Keratinocyte (primary cell): ENCODE measurements at regions not wholly inside any gene's neighbourhood (a gene's known extent, or its start where the extent isn't known, plus 50 kb on each side); places are given as distances from the start of the nearest gene placed in this dataset.

ENCODE experiments used
- DNase-seq: peaks from one replicate; pipeline ENCODE4 v3.0.0-alpha.2; 2011; ENCODE audit warnings: low read depth, missing footprints, low spot score
- FAIRE-seq: peaks from 2 replicates; lab custom pipeline; 2011; peaks lifted over from hg19 to GRCh38; lab: Jason Lieb, UNC
- H2AFZ ChIP-seq: 2 replicates; pipeline ENCODE4 v1.6.0; 2012; ENCODE audit warnings: low read length, control low read depth, inconsistent platforms; ENCODE audit not compliant: control insufficient read depth
- H3K27ac ChIP-seq: 2 replicates; pipeline ENCODE4 v1.5.1; 2011; ENCODE audit warnings: low read length; ENCODE audit not compliant: control insufficient read depth, insufficient read depth
- H3K27me3 ChIP-seq: 3 replicates; pipeline ENCODE4 v1.6.0; 2011; ENCODE audit warnings: low read length; ENCODE audit not compliant: control insufficient read depth, insufficient read depth; ENCODE audit errors: extremely low read depth
- H3K36me3 ChIP-seq, 2 experiments: 2 replicates in 1 of 2; 3 replicates in 1 of 2; pipeline ENCODE4 v1.5.1; 2011; ENCODE audit warnings: low read length in 2 of 2, mild to moderate bottlenecking in 1 of 2; ENCODE audit not compliant: control insufficient read depth in 2 of 2, insufficient read depth in 2 of 2; ENCODE audit errors: extremely low read depth in 1 of 2
- H3K4me1 ChIP-seq: 3 replicates; pipeline ENCODE4 v1.5.1; 2011; ENCODE audit warnings: low read length; ENCODE audit not compliant: control insufficient read depth, insufficient read depth; ENCODE audit errors: extremely low read depth
- H3K4me2 ChIP-seq: 3 replicates; pipeline ENCODE4 v1.6.0; 2011; ENCODE audit warnings: low read depth, low read length; ENCODE audit not compliant: control insufficient read depth, insufficient read depth; ENCODE audit errors: extremely low read depth
- H3K4me3 ChIP-seq, 3 experiments: fragments of 200-600 bp in 1 of 3; sonication (generic) in 1 of 3; 2 replicates in 2 of 3; 3 replicates in 1 of 3; pipeline ENCODE4 v1.5.1; 2011 to 2016; ENCODE audit warnings: low read length in 3 of 3, mild to moderate bottlenecking in 3 of 3, control low read depth in 2 of 3, inconsistent platforms in 1 of 3, low read depth in 1 of 3, mixed read lengths in 1 of 3, mixed run types in 1 of 3, moderate library complexity in 1 of 3; ENCODE audit not compliant: control insufficient read depth in 2 of 3, insufficient read depth in 2 of 3; ENCODE audit errors: extremely low read depth in 1 of 3
- H3K79me2 ChIP-seq: 2 replicates; pipeline ENCODE4 v1.6.0; 2012; ENCODE audit warnings: low read length; ENCODE audit not compliant: control insufficient read depth, insufficient read depth
- H3K9ac ChIP-seq: 3 replicates; pipeline ENCODE4 v1.6.0; 2011; ENCODE audit warnings: low read length; ENCODE audit not compliant: control insufficient read depth, insufficient read depth; ENCODE audit errors: extremely low read depth
- H3K9me1 ChIP-seq: 3 replicates; pipeline ENCODE4 v1.6.0; 2011; ENCODE audit warnings: low read length; ENCODE audit not compliant: control insufficient read depth, insufficient read depth; ENCODE audit errors: extremely low read depth
- H3K9me3 ChIP-seq: 2 replicates; pipeline ENCODE4 v1.5.1; 2012; ENCODE audit warnings: low read depth, low read length; ENCODE audit not compliant: control insufficient read depth
- H4K20me1 ChIP-seq: 3 replicates; pipeline ENCODE4 v1.6.0; 2011; ENCODE audit warnings: low read length; ENCODE audit not compliant: control insufficient read depth, insufficient read depth; ENCODE audit errors: extremely low read depth
- EZH2 ChIP-seq: IDR thresholded peaks from one replicate; pipeline ENCODE4 v1.6.1; 2012; ENCODE audit warnings: inconsistent platforms, mild to moderate bottlenecking, low read length, moderate library complexity
- dilution Hi-C: fragments of 300-500 bp; cut with MboI; formaldehyde crosslinking; loops from one replicate; pipeline ENCODE4 v1.7.0; 2020; ENCODE audit warnings: low sequenced_read_pairs; ENCODE audit not compliant: extremely low pct_ligation_motif_present
- TF ChIP-seq, protein P1 (sequence below), 3 experiments: IDR thresholded peaks in 1 of 3; conservative IDR thresholded peaks in 1 of 3; optimal IDR thresholded peaks in 1 of 3; 2 replicates in 2 of 3; 3 replicates in 1 of 3; pipeline versions ENCODE3 to v1.5.1; 2011; ENCODE audit warnings: low read length in 3 of 3, mild to moderate bottlenecking in 3 of 3, moderate library complexity in 2 of 3, control low read depth in 1 of 3, inconsistent platforms in 1 of 3; ENCODE audit not compliant: insufficient read depth in 2 of 3; ENCODE audit errors: extremely low read depth in 1 of 3

DNA sequence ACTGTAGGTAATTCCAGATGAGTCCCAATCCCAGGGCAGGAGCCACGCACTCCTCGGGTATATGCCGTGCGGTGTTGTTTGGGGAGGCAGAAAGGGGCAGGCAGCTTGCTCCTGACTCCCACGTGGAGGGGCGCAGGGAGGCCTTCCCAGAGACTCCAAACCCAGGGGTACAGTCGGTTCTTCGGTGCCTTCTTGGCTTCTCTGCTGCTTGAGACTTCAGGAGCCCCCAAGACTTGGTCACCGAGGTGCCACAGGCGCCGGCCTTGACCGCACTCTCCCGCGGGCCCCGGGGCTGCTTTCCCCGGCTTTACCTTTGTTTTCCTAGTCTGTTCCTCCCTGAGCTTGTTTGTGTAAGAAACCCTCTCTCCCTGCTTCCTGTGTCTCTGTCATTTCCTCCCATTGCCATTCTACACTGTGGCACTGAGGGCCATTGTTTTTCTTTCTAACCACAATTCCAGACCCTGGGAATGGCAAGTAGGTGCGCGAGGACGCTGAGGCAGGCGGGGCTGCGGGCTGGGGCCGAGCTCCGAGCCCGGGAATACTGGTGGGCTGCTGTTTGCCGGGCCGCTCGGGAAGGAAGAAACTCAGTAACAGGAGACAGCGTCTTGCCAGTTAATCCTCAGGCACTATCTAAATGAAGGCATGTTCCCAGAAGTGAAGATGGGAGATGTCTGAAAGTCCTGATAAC is 215.6 kb upstream of the HEY2 start:
- no peak for FAIRE-seq
- TF ChIP-seq, protein P1, sequence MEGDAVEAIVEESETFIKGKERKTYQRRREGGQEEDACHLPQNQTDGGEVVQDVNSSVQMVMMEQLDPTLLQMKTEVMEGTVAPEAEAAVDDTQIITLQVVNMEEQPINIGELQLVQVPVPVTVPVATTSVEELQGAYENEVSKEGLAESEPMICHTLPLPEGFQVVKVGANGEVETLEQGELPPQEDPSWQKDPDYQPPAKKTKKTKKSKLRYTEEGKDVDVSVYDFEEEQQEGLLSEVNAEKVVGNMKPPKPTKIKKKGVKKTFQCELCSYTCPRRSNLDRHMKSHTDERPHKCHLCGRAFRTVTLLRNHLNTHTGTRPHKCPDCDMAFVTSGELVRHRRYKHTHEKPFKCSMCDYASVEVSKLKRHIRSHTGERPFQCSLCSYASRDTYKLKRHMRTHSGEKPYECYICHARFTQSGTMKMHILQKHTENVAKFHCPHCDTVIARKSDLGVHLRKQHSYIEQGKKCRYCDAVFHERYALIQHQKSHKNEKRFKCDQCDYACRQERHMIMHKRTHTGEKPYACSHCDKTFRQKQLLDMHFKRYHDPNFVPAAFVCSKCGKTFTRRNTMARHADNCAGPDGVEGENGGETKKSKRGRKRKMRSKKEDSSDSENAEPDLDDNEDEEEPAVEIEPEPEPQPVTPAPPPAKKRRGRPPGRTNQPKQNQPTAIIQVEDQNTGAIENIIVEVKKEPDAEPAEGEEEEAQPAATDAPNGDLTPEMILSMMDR (optimal IDR thresholded peaks at IDR 0.05 in 1 of 3, IDR thresholded peaks at IDR 0.05 in 1 of 3, conservative IDR thresholded peaks at IDR 0.05 in 1 of 3; ENCODE audit: extremely low read depth in 1 of 3, insufficient read depth in 2 of 3, low read length in 3 of 3): no peak
- peak; percentile 4 for TF ChIP-seq EZH2
- Histone ChIP-seq H3K9ac (no peak overlapping the region), H3K4me3 (no peak overlapping the region), H3K9me3 (no peaks in the 10 kb centered on the region), H3K36me3 (no peaks in the 10 kb centered on the region), H3K9me1 (no peaks in the 10 kb centered on the region), H3K4me2 (peak overlapping the region; percentile 20), H3K27me3 (peaks cover 28% of the 10 kb centered on the region), H2AFZ (peak overlapping the region; percentile 20), H3K79me2 (no peaks in the 10 kb centered on the region), H4K20me1 (no peaks in the 10 kb centered on the region), H3K4me1 (no peaks in the 10 kb centered on the region), H3K27ac (no peak overlapping the region)
- dilution Hi-C loops: no loop called here
- DNase-seq: no peak

DNA sequence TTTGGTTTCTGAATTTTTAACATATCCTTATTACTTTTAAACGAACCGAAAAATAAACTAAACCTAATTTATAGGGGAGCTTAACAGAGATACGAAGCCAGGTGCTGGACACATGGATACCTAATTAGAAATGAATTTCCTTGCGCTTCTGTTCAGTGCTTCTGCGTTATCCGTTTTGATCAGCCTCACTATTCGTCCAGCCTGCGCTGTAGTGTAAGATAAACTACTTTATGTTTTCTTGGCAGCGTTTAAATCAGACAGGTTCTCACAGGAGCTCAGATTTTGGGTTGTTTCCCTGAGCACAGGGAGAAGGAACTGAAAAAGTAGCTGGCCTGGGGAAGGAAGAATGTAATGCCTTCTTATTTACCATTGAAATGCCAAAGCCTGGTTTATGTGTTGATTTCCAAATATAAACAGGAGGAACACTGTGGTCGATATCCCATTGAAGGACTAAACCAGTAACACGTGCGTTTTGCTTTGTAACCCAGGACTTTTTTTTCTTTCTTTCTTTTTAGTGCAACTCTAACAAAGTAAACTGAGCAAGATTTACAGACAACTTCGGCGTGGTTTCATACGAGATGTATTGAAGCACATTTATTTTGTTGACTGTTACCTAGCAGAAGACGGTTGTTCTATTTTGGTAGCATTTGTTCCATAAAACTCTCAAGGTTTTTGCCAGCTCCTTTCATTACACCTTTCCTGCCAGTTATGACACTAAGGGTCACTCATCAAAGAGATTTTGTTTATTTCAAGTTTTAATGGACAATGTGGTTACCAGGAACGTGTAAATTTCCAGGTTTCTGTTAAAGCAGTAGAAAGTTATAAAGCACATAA is 214.8 kb upstream of the HEY2 start:
- Histone ChIP-seq H3K36me3 (no peaks in the 10 kb centered on the region), H3K4me2 (peak overlapping the region; percentile 27), H3K4me3 (no peak overlapping the region), H3K27ac (no peak overlapping the region), H3K27me3 (peaks cover 28% of the 10 kb centered on the region), H3K9ac (no peak overlapping the region), H2AFZ (no peak overlapping the region), H4K20me1 (no peaks in the 10 kb centered on the region), H3K9me3 (no peaks in the 10 kb centered on the region), H3K79me2 (no peaks in the 10 kb centered on the region), H3K4me1 (no peaks in the 10 kb centered on the region), H3K9me1 (no peaks in the 10 kb centered on the region)
- dilution Hi-C loops: no loop called here
- no peak for DNase-seq
- TF ChIP-seq EZH2: peak; percentile 31
- TF ChIP-seq, protein P1 (optimal IDR thresholded peaks at IDR 0.05 in 1 of 3, IDR thresholded peaks at IDR 0.05 in 1 of 3, conservative IDR thresholded peaks at IDR 0.05 in 1 of 3; ENCODE audit: extremely low read depth in 1 of 3, insufficient read depth in 2 of 3, low read length in 3 of 3): no peak
- no peak for FAIRE-seq
